Small intestine (tissue), 7 donors: ENCODE measurements at regions not wholly inside any gene's neighbourhood (a gene's known extent, or its start where the extent isn't known, plus 50 kb on each side); places are given as distances from the start of the nearest gene placed in this dataset.

ENCODE experiments used
- DNase-seq, 2 donors: peaks; one replicate each; pipeline versions ENCODE4 v3.0.0 to v3.0.0-alpha.2; 2013
- FAIRE-seq: peaks from 2 replicates; lab custom pipeline; 2012; peaks lifted over from hg19 to GRCh38; lab: Jason Lieb, UNC
- H3K27ac ChIP-seq, 3 donors: one replicate each; pipeline ENCODE4 v1.5.1; 2013; ENCODE audit warnings: low read length in 2 of 3, mild to moderate bottlenecking in 2 of 3, control low read depth in 1 of 3, inconsistent platforms in 1 of 3, low read depth in 1 of 3, moderate library complexity in 1 of 3
- H3K27me3 ChIP-seq, 3 donors: one replicate each; pipeline ENCODE4 v1.6.1; 2013; ENCODE audit warnings: low read length in 3 of 3, inconsistent platforms in 1 of 3; ENCODE audit not compliant: control insufficient read depth in 3 of 3, insufficient read depth in 3 of 3
- H3K36me3 ChIP-seq, 3 donors: one replicate each; pipeline ENCODE4 v1.6.1; 2013; ENCODE audit warnings: low read length in 3 of 3, inconsistent platforms in 1 of 3, low read depth in 1 of 3, mild to moderate bottlenecking in 1 of 3, moderate library complexity in 1 of 3; ENCODE audit not compliant: control insufficient read depth in 3 of 3, insufficient read depth in 2 of 3
- H3K4me1 ChIP-seq, 3 donors: one replicate each; pipeline ENCODE4 v1.6.1; 2013; ENCODE audit warnings: low read length in 2 of 3, inconsistent platforms in 1 of 3, low read depth in 1 of 3, mild to moderate bottlenecking in 1 of 3, moderate library complexity in 1 of 3; ENCODE audit not compliant: control insufficient read depth in 3 of 3, insufficient read depth in 2 of 3
- H3K4me3 ChIP-seq, 3 donors: one replicate each; pipeline ENCODE4 v1.5.1; 2013; ENCODE audit warnings: low read length in 3 of 3, control low read depth in 1 of 3, inconsistent platforms in 1 of 3, low read depth in 1 of 3, mild to moderate bottlenecking in 1 of 3, moderate library complexity in 1 of 3
- H3K9me3 ChIP-seq, 2 donors: one replicate each; pipeline ENCODE4 v1.6.1; 2013; ENCODE audit warnings: low read depth in 1 of 2, low read length in 1 of 2; ENCODE audit not compliant: control insufficient read depth in 2 of 2, insufficient read depth in 1 of 2
- WGBS, 3 donors: extraction: QIAGEN DNeasy Blood & Tissue Kit; methylation state at CpG; one replicate each; pipeline ENCODE4 v1.1.7; 2013; 5-methylcytosine and 5-hydroxymethylcytosine counted together
- donor health status: healthy with polysubstance abuse.
- donor health status: control.
- donor health status: control.
- donor health status: Bipolar disorder and iron deficiency.
- donor health status: healthy.

- FAIRE-seq (no peak), DNase-seq (no peak)
- Histone ChIP-seq H3K4me1 (peaks cover 0 to 2% (median 0%) of the 10 kb centered on the region in 3 donors), H3K27me3 (no peaks in the 10 kb centered on the region), H3K36me3 (no peaks in the 10 kb centered on the region), H3K4me3 (no peak overlapping the region), H3K27ac (no peak overlapping the region), H3K9me3 (no peaks in the 10 kb centered on the region)
- WGBS, 3 donors: 91 to 97% (median 97%) methylated on average over 2 of the region's 2 CpGs
Observed at GRCh38 chr12:67582844-67583243, 65.7 kb upstream of the DYRK2 start.

- DNase-seq (no peak), FAIRE-seq (no peak)
- Histone ChIP-seq H3K4me1 (peaks cover 0 to 3% (median 0%) of the 10 kb centered on the region in 3 donors), H3K27ac (no peak overlapping the region), H3K36me3 (no peaks in the 10 kb centered on the region), H3K9me3 (no peaks in the 10 kb centered on the region), H3K4me3 (no peak overlapping the region), H3K27me3 (no peaks in the 10 kb centered on the region)
- 85 to 91% (median 91%) methylated on average over 4 of the region's 4 CpGs for WGBS, 3 donors
Observed at GRCh38 chr12:67586951-67587350, 61.6 kb upstream of the DYRK2 start.

GRCh38 chr12:67589078-67589477 lies 59.5 kb upstream of the DYRK2 start:
- DNase-seq (no peak), FAIRE-seq (no peak)
- H3K9me3 ChIP-seq: no peaks in the 10 kb centered on the region
- peaks cover 0 to 15% (median 4%) of the 10 kb centered on the region in 3 donors for H3K4me1 ChIP-seq
- no peaks in the 10 kb centered on the region for H3K36me3 ChIP-seq
- no peak overlapping the region for H3K27ac ChIP-seq
- 91 to 94% (median 94%) methylated on average over 3 of the region's 3 CpGs for WGBS, 3 donors
- no peak overlapping the region for H3K4me3 ChIP-seq
- no peaks in the 10 kb centered on the region for H3K27me3 ChIP-seq

GRCh38 chr12:67590149-67590790 lies 58.3 kb upstream of the DYRK2 start:
- no peak for FAIRE-seq
- H3K4me1 ChIP-seq: peaks cover 0 to 16% (median 4%) of the 10 kb centered on the region in 3 donors
- H3K9me3 ChIP-seq: no peaks in the 10 kb centered on the region
- WGBS, 3 donors: 48 to 54% (median 49%) methylated on average over 4 of the region's 4 CpGs
- peak; percentile 27 to 35 for DNase-seq
- no peaks in the 10 kb centered on the region for H3K36me3 ChIP-seq
- no peak overlapping the region for H3K27ac ChIP-seq
- no peaks in the 10 kb centered on the region for H3K27me3 ChIP-seq
- H3K4me3 ChIP-seq: no peak overlapping the region

GRCh38 chr12:67592228-67593011 lies 56.1 kb upstream of the DYRK2 start:
- H3K4me3 ChIP-seq: no peak overlapping the region
- H3K27me3 ChIP-seq: no peaks in the 10 kb centered on the region
- H3K27ac ChIP-seq: peak overlapping the region; percentile 29 to 70 (median 54)
- peaks cover 0 to 16% (median 4%) of the 10 kb centered on the region in 3 donors for H3K4me1 ChIP-seq
- H3K36me3 ChIP-seq: no peaks in the 10 kb centered on the region
- WGBS, 3 donors: 82 to 95% (median 91%) methylated on average over 2 of the region's 2 CpGs
- FAIRE-seq: peak; percentile 10
- H3K9me3 ChIP-seq: no peaks in the 10 kb centered on the region
- peak; percentile 69 to 82 for DNase-seq

GRCh38 chr12:67593041-67593440 lies 55.5 kb upstream of the DYRK2 start:
- no peak overlapping the region for H3K4me3 ChIP-seq
- no peaks in the 10 kb centered on the region for H3K36me3 ChIP-seq
- H3K27me3 ChIP-seq: no peaks in the 10 kb centered on the region
- no peaks in the 10 kb centered on the region for H3K9me3 ChIP-seq
- peak; percentile 91 to 93 for DNase-seq
- no peak for FAIRE-seq
- peak overlapping the region; percentile 37 to 70 (median 54) for H3K27ac ChIP-seq
- H3K4me1 ChIP-seq: peaks cover 0 to 16% (median 4%) of the 10 kb centered on the region in 3 donors

- DNase-seq (peak in 1 of 2 donors; percentile 53), FAIRE-seq (no peak)
- Histone ChIP-seq H3K27me3 (no peaks in the 10 kb centered on the region), H3K9me3 (no peaks in the 10 kb centered on the region), H3K4me1 (peaks cover 0 to 16% (median 4%) of the 10 kb centered on the region in 3 donors), H3K36me3 (no peaks in the 10 kb centered on the region), H3K27ac (peak overlapping the region; percentile 22 to 54 (median 24)), H3K4me3 (no peak overlapping the region)
- WGBS, 3 donors: 63 to 83% (median 82%) methylated on average over 2 of the region's 2 CpGs
Observed at GRCh38 chr12:67593461-67594330, 54.8 kb upstream of the DYRK2 start.

- 88 to 96% (median 89%) methylated on average over 2 of the region's 2 CpGs for WGBS, 3 donors
- H3K9me3 ChIP-seq: no peaks in the 10 kb centered on the region
- no peak for FAIRE-seq
- H3K27ac ChIP-seq: no peak overlapping the region
- no peak overlapping the region for H3K4me3 ChIP-seq
- no peaks in the 10 kb centered on the region for H3K27me3 ChIP-seq
- DNase-seq: no peak
- no peaks in the 10 kb centered on the region for H3K36me3 ChIP-seq
- H3K4me1 ChIP-seq: peaks cover 0 to 16% (median 4%) of the 10 kb centered on the region in 3 donors
Observed at GRCh38 chr12:67594888-67595287, 53.7 kb upstream of the DYRK2 start.
